Muscle layer of duodenum (tissue), 2 donors: ENCODE measurements at regions not wholly inside any gene's neighbourhood (a gene's known extent, or its start where the extent isn't known, plus 50 kb on each side); places are given as distances from the start of the nearest gene placed in this dataset.

Source experiments
- H3K27ac ChIP-seq: one replicate; pipeline ENCODE4 v1.7.0; 2013; ENCODE audit warnings: mild to moderate bottlenecking, low read length
- H3K27me3 ChIP-seq: one replicate; pipeline ENCODE4 v1.7.0; 2013; ENCODE audit warnings: low read depth, mild to moderate bottlenecking, control low read depth, low read length
- H3K36me3 ChIP-seq, 2 donors: one replicate each; pipeline ENCODE4 v1.7.0; 2013; ENCODE audit warnings: low read length in 2 of 2, control low read depth in 1 of 2, mild to moderate bottlenecking in 1 of 2; ENCODE audit not compliant: insufficient read depth in 2 of 2, control insufficient read depth in 1 of 2
- H3K4me1 ChIP-seq, 2 donors: one replicate each; pipeline ENCODE4 v1.7.0; 2013; ENCODE audit warnings: low read length in 2 of 2, mild to moderate bottlenecking in 2 of 2, control low read depth in 1 of 2, moderate library complexity in 1 of 2; ENCODE audit not compliant: insufficient read depth in 2 of 2, control insufficient read depth in 1 of 2
- H3K4me3 ChIP-seq, 2 donors: one replicate each; pipeline ENCODE4 v1.7.0; 2013; ENCODE audit warnings: low read length in 2 of 2, low read depth in 1 of 2, mild to moderate bottlenecking in 1 of 2
- H3K9me3 ChIP-seq, 2 donors: one replicate each; pipeline ENCODE4 v1.7.0; 2013; ENCODE audit warnings: low read length in 2 of 2, control low read depth in 1 of 2, mild to moderate bottlenecking in 1 of 2; ENCODE audit not compliant: control insufficient read depth in 1 of 2
- donor health status: healthy.

- peaks cover 0 to 3% of the 10 kb centered on the region in 2 donors for H3K9me3 ChIP-seq
- H3K36me3 ChIP-seq, result no peaks in the 10 kb centered on the region
- H3K27me3 ChIP-seq, result no peaks in the 10 kb centered on the region
- no peaks in the 10 kb centered on the region for H3K4me1 ChIP-seq
- no peak overlapping the region for H3K27ac ChIP-seq
- H3K4me3 ChIP-seq, result no peak overlapping the region
Measured at GRCh38 chr1:172811694-172812093, 152.8 kb downstream of the FASLG start.

- no peaks in the 10 kb centered on the region for H3K36me3 ChIP-seq
- no peak overlapping the region for H3K27ac ChIP-seq
- no peaks in the 10 kb centered on the region for H3K4me1 ChIP-seq
- H3K4me3 ChIP-seq, result no peak overlapping the region
- peaks cover 0 to 3% of the 10 kb centered on the region in 2 donors for H3K9me3 ChIP-seq
- H3K27me3 ChIP-seq, result no peaks in the 10 kb centered on the region
Measured at GRCh38 chr1:172812118-172812517, 153.2 kb downstream of the FASLG start.

- peaks cover 0 to 2% of the 10 kb centered on the region in 2 donors for H3K9me3 ChIP-seq
- H3K27me3 ChIP-seq, result no peaks in the 10 kb centered on the region
- H3K36me3 ChIP-seq, result no peaks in the 10 kb centered on the region
- no peak overlapping the region for H3K27ac ChIP-seq
- no peak overlapping the region for H3K4me3 ChIP-seq
- H3K4me1 ChIP-seq, result no peaks in the 10 kb centered on the region
Measured at GRCh38 chr1:172813330-172813729, 154.4 kb downstream of the FASLG start.

- H3K9me3 ChIP-seq, result no peaks in the 10 kb centered on the region
Measured at GRCh38 chr1:172814428-172814827, 155.5 kb downstream of the FASLG start.

GRCh38 chr1:172815740-172816139 lies 156.8 kb downstream of the FASLG start:
- Histone ChIP-seq H3K9me3 (no peaks in the 10 kb centered on the region), H3K27ac (no peak overlapping the region), H3K27me3 (no peaks in the 10 kb centered on the region), H3K4me1 (peaks cover 0 to 9% of the 10 kb centered on the region in 2 donors), H3K4me3 (no peak overlapping the region), H3K36me3 (no peaks in the 10 kb centered on the region)

More at GRCh38 chr1:172814428-172814827, 155.5 kb downstream of the FASLG start:
- H3K4me3 ChIP-seq, result no peak overlapping the region
- H3K27me3 ChIP-seq, result no peaks in the 10 kb centered on the region
- peaks cover 0 to 6% of the 10 kb centered on the region in 2 donors for H3K4me1 ChIP-seq
- H3K27ac ChIP-seq, result no peak overlapping the region
- H3K36me3 ChIP-seq, result no peaks in the 10 kb centered on the region

GRCh38 chr1:172818841-172819527 lies 160.1 kb downstream of the FASLG start:
- H3K4me3 ChIP-seq, result no peak overlapping the region
- no peak overlapping the region for H3K27ac ChIP-seq
- no peaks in the 10 kb centered on the region for H3K27me3 ChIP-seq
- H3K9me3 ChIP-seq, result no peaks in the 10 kb centered on the region
- H3K4me1 ChIP-seq, result peaks cover 0 to 9% of the 10 kb centered on the region in 2 donors
- no peaks in the 10 kb centered on the region for H3K36me3 ChIP-seq

GRCh38 chr1:172820475-172821158 lies 161.7 kb downstream of the FASLG start:
- Histone ChIP-seq H3K4me3 (no peak overlapping the region), H3K36me3 (no peaks in the 10 kb centered on the region), H3K27ac (no peak overlapping the region)

GRCh38 chr1:172821609-172822274 lies 162.8 kb downstream of the FASLG start:
- H3K36me3 ChIP-seq, result no peaks in the 10 kb centered on the region
- no peaks in the 10 kb centered on the region for H3K27me3 ChIP-seq
- no peaks in the 10 kb centered on the region for H3K9me3 ChIP-seq
- H3K4me1 ChIP-seq, result peaks cover 4 to 9% of the 10 kb centered on the region in 2 donors
- H3K27ac ChIP-seq, result no peak overlapping the region
- H3K4me3 ChIP-seq, result no peak overlapping the region

More at GRCh38 chr1:172820475-172821158, 161.7 kb downstream of the FASLG start:
- no peaks in the 10 kb centered on the region for H3K9me3 ChIP-seq
- peaks cover 0 to 9% of the 10 kb centered on the region in 2 donors for H3K4me1 ChIP-seq
- H3K27me3 ChIP-seq, result no peaks in the 10 kb centered on the region

GRCh38 chr1:172822886-172823285 lies 164.0 kb downstream of the FASLG start:
- H3K36me3 ChIP-seq, result no peaks in the 10 kb centered on the region
- no peak overlapping the region for H3K27ac ChIP-seq
- H3K4me1 ChIP-seq, result peaks cover 4 to 9% of the 10 kb centered on the region in 2 donors
- no peaks in the 10 kb centered on the region for H3K9me3 ChIP-seq
- H3K27me3 ChIP-seq, result no peaks in the 10 kb centered on the region
- H3K4me3 ChIP-seq, result no peak overlapping the region

GRCh38 chr1:172823534-172823933 lies 164.6 kb downstream of the FASLG start:
- no peaks in the 10 kb centered on the region for H3K9me3 ChIP-seq
- no peaks in the 10 kb centered on the region for H3K36me3 ChIP-seq
- H3K27ac ChIP-seq, result no peak overlapping the region
- H3K4me3 ChIP-seq, result no peak overlapping the region
- H3K27me3 ChIP-seq, result no peaks in the 10 kb centered on the region
- peaks cover 4 to 8% of the 10 kb centered on the region in 2 donors for H3K4me1 ChIP-seq

- Histone ChIP-seq H3K4me3 (no peak overlapping the region), H3K27me3 (no peaks in the 10 kb centered on the region), H3K4me1 (peaks cover 3 to 4% of the 10 kb centered on the region in 2 donors), H3K27ac (no peak overlapping the region), H3K9me3 (no peaks in the 10 kb centered on the region), H3K36me3 (no peaks in the 10 kb centered on the region)
Measured at GRCh38 chr1:172824209-172824608, 165.3 kb downstream of the FASLG start.
